ENCODE measurements at regions not wholly inside any gene's neighbourhood (a gene's known extent, or its start where the extent isn't known, plus 50 kb on each side); places are given as distances from the start of the nearest gene placed in this dataset.

DNA sequence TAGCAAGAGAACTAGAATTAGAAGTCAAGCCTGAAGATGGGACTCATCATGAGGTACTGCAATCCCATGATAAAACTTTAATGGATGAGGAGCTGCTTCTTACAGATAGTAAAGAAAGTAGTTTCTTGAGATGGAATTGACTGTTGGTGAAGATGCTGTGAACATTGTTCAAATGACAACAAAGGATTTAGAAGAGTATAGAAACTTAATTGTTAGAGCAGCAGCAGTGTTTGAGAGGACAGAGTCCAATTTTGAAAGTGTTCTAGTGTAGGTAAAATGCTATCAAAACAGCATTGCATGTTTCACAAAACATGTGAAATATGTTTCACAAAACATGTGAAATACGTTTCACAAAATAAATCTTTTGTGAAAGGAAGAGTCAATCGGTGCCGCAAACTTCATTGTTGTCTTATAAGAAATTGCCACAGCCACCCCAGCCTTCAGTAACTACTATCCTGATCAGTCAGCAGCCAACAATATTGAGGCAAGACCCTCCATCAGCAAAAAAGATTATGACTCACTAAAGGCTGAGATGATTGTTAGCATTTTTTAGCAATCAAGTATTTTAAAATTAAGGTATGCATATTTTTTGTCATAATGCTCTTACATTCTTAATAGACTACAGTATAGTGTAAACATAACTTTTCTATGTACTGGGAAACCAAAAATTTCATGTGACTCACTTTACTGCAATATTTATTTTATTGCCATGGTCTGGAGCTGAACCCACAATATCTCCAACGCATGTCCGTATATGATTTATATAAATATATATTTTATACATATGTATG is 173.4 kb upstream of the BMP4 start:
- no peak for DNase-seq (ENCODE audit: low spot score)

DNA sequence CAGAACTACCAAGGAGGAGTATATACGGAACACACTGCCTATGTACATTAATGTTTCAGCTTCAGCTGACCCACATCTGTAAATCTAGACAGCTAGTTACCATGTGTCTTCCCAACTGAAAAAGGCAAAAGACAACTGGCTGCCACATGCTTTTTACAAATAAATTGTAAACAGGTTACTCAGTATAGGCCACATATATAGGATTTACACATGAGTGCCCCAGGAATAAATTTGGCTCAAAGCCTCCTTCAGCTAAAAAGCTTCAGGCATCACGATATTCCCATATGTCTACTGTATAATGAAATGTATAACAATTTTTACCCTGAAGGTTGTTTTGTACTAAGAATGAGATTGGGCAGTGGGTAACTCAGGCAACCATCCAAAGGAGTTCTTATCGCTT is 175.9 kb upstream of the BMP4 start:
- no peak for DNase-seq (ENCODE audit: low spot score)

DNA sequence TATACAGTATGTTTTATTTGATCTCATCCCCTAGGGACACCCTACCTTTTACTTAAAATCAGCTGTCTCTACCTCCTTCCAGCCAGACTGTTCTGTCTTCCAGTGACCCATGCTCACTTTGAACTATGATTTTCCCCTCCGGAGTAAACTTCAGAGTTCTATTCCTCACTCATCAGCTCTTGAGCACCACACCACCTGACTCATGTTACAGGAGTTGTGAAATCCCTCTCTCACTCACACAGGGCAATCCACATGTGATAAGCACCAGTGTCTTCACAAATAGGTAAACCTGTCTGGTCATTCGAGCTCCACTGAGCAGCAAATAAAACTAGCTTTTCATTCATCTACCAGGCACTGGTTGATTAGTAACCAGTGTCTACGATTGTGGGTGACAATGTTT is 177.3 kb upstream of the BMP4 start:
- DNase-seq (ENCODE audit: low spot score), result no peak

DNA sequence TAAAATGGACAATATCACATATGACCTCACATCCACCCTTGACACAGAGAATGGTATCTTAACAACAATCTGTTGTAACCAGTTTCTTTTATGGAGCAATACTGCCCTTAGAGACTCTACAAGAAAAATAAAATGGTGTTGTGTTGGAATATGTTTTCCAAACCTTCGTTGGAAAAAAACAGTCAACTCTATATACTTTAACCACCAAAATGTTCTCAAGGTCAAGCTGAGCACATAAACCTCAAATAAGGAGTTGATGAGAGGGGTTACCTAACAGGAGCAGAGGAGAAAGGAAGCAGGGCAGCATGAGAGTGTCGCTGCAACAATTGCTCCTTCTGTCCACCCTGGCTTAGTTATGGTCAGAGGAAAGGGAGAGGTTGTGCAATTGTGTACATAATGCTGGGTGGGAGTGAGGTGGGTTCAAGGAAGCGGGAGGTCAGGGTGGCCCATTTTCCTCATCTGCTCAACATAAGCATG is 179.2 kb upstream of the BMP4 start:
- no peak for DNase-seq (ENCODE audit: low spot score)

DNA sequence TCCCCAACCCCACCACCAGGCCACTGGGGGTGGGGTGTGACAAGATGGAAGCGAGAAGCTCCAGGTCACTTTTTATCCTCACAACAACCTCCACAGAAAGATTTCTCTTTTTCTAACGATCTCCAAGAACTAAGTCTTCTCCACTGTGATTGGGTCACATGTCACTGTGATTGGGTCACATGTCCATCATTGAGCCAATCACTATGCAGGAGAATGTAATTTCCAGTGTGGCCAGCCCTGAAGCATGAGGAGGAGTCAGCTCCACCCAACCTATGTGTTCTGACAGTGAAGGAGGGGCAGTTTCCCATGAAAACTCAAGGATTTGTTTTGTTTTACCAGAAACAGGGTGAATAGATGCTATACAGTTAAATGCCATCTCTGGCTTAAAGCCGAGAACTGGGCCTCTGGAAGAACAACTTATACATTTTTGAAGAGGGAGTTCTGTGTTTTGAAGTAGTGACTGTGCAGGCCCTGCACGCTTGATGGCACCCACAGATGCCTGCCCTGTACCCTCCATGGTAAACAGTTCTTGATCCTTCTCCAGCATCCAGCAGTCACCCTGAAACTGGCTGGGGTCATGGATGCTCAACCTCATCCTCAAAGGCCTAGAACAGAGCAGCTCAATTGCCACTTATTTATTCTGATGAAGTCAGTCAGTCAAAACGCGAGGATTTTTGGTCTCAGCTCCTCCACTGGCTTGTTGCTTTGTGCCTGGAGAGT is 180.4 kb upstream of the BMP4 start:
- DNase-seq (ENCODE audit: low spot score), result no peak

DNA sequence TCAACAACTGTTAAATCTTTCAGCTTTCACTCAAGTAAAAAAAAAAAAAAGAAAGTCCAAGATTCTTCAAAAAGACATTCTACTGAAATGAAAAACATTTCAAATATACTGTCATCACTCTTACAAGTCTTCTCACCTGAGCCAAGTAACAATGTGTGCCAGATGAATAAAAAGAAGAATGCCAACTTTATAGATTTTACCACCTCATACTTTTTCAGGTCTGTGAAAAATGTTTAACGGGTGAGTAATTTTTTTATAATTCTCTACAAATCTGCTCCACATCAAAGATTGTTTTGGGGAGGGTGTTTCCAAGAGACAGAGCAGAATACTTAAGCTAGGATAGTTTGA is 181.0 kb upstream of the BMP4 start:
- DNase-seq (ENCODE audit: low spot score), result no peak

DNA sequence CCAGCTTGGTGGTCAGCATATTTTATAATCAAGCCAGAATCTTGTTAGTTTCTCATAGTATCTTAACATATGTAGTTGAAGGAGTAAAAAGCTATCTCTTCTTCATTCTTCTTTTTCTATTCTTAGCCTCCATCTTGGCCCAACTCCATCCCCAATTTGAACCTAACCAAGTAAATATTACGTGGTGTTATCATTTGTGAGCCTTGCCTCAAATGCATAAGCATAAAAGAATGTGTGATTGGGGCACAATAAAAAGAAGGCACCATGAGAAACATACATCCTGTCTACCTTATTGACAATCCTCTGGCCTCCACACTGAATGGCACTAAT is 181.4 kb upstream of the BMP4 start:
- DNase-seq (ENCODE audit: low spot score), result no peak

DNA sequence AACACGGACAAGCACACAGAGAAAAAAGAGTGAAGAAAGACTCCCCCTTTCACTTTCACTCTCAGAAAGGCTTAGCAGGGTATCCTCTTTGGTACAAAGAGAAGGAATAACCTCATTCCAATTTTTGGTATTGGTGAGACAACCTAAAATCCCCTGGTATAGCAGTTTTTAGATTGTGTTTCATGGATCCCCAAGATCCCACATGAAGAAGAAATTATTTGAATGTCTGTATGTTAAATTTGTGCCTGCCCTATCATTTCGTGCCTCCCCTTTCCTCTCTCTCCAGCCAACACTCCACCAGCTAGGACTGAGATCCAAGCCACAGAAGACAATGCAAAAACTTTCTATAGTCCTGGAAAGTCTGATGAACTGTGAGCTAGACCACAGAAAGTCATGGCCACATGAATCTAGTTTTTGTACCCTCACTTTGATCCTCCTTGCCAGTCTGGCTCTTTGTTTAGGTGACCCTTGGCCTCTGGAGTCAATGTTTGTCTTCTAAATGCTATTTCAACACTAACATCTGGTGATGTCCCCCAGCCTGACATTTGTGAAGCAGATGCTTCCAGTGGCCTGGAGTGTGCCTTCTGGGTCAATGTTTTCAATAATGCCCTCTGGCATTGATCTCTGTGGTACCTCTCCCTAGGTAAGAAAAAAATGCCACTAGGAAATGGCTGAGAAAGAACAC is 181.9 kb upstream of the BMP4 start:
- DNase-seq (ENCODE audit: low spot score), result no peak

DNA sequence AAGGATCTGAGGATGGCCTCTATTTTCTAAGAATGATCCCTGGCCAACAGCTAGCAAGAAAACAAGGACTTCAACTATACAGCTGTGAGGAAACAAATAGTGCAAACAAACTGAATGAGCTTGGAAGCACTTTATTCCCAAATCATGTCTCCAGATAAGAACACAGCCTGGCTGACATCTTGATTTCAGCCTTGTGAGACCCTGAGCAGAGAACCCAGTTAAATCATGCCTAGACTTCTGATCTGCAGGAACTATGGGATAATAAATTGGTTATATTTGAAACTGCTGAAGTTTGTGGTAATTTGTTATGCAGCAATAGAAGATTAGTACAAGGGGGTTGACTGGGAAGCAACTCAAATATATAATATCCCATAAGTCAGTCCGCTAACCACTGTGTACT is 183.9 kb upstream of the BMP4 start:
- DNase-seq (ENCODE audit: low spot score), result no peak

DNA sequence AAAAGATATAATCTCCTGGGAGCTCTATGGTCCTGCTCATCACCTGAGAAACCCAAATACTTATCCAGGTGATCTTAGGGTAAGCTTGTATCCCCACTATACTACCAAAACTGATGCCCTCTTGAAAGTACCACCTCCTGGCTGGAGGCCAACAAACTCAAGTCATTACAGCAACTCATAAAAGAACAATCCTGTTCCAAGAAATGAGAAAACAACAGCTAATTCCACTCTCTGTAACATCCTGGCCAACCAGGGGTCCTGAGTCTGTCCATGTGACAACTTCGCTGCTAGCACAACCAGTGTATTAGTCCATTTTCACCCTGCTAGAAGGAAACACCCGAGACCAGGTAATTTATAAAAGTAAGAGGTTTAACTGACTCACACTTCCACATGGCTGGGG is 190.0 kb upstream of the BMP4 start:
- DNase-seq (ENCODE audit: low spot score), result no peak

DNA sequence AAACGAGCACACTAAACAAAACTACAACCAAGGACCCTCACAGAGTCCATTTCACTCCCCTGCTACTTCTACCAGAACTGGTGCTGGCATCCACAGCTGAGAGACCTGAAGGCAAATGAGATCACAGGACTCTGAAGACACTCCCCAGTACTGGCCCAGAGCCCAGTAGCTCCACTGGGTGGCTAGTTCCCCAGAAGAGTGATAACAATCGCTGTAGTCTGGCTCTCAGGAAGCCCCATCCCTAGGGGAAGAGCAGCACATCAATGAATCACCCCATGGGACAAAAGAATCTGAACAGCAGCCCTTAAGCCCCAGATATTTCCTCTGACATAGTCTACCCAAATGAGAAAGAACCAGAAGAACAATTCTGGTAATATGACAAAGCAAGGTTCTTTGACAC is 190.7 kb upstream of the BMP4 start:
- no peak for DNase-seq (ENCODE audit: low spot score)

DNA sequence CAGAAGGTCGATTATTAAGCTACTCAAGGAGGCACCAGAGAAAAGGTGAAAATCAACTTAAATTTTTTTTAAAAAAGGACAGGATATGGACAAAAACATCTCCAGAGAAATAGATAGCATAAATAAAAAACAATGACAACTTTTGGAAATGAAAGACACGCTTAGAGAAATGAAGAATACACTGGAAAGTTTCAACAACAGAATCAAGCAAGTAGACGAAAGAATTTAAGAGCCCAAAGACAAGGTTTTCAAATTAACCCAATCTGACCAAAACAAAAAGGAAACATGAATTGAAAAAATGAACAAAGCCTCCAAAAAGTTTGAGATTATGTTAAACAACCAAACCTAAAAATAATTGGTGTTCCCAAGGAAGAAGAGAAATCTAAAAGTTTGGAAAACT is 191.1 kb upstream of the BMP4 start:
- DNase-seq (ENCODE audit: low spot score), result no peak

DNA sequence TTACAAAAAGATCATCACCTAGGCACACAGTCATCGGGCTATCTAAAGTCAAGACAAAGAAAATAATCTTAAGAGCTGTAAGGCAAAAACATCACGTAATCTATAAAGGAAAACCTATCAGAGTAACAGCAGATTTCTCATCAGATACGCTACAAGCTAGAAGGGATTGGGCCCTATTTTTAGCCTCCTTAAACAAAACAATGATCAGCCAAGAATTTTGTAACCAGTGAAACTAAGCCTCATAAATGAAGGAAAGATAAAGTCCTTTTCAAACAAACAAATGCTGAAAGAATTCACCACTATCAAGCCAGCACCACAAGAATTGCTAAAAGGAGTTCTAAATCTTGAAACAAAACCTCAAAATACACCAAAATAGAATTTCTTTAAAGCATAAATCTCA is 191.6 kb upstream of the BMP4 start:
- DNase-seq (ENCODE audit: low spot score), result no peak

DNA sequence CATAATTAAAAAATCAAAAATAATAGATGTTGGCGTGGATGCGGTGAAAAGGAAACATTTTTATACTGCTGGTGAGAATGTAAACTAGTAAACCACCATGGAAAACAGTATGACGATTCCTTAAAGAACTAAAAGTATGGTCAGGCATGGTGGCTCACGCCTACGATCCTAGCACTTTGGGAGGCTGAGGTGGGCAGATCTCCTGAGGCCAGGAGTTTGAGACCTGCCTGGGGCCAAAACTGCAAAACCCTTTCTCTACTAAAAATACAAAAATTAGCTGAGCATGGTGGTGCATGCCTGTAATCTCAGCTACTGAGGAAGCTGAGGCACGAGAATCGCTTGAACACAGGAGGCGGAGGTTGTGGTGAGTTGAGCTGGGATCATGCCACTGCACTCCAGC is 195.7 kb upstream of the BMP4 start:
- no peak for DNase-seq (ENCODE audit: low spot score)

DNA sequence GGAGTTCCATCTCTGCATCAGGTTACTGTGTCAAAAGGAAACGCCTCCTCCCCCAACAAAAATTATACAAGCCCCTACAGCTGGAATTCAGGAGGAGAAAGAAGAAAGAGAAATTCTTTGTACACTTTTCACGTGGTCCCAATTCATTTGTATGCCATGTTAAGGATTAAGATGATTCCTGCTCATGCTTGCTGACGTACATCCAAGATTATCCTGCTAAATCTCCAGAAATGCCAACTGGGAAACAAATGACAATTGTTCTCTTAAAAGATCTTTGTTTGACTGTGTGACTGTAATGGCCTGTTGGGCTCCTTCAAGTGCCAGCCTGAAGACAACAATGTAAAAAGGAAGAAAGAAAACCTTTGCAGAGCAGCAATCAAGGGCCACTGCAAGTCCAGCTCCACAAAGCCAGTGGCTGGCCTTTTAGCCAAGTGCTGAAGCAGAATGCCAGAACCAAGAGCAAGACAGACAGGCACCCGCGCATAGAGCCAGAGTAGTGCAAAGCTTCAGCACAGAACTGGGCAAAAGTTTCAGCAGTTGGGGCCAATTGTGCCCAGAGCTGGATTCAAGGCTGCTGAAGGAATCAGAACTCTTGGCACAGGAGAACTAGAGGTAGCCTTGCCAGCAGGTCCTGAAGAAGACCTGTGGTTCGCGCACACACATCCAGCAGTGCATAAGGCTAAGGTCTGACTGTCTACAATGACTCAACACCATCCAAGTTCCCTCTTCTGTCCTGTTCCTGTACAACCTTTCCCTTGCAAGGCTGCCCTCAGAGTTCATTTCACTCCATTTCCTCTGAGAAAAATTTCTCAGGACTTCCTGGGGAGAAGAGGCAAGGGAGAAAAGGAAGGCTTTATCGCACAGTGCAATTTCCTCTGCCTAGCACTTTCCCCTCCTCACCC is 209.7 kb upstream of the BMP4 start:
- no peak for DNase-seq (ENCODE audit: low spot score)

DNA sequence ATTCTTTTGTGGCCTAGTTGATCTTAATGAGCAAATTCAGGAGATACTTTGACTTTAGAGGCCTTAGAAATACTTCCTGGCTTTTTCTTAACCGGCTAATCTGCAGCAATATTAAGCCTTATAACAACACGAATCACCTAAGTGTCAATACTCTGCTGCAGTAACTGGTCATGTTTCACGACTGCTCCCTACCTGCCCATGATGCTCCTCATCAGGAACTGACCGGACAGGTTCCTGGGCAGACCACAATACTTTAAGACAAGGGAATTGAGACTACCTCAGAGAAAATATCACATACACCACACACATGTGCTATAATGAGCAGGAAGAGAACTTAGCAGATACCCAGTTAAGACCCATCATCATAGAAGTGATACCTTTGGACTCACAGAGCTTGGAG is 211.9 kb upstream of the BMP4 start:
- no peak for DNase-seq (ENCODE audit: low spot score)

DNA sequence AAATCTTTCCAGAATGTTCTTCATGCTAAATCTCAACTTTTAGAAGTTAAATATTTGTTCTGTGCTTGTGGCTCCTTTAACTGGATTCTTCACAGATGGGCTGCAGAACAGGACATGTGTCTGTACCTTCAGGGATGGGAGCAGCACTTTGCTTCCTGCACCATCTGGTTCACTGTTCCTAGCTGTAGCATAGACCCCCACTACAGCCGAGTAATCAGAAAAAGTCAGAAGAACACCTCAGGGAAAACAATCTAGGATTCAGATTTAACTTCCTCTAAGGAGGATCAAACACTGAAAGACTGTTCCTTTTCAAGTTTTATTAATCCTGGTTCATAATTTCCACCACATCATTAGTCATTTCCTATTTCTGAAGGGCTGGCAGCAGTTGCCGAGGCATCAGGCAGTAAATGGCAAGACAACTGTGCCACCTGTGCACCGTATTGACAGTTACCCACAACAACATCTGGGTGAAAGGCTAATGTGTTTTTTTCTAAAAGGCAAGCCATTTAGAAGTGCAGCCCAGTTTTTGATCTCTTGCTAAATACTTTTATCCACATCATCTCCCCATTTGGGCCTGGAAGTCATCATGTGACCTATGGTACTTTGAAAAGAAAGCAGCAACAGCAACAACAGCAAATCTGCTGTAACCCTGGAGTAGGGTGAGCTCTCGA is 212.8 kb upstream of the BMP4 start:
- DNase-seq (ENCODE audit: low spot score), result no peak

DNA sequence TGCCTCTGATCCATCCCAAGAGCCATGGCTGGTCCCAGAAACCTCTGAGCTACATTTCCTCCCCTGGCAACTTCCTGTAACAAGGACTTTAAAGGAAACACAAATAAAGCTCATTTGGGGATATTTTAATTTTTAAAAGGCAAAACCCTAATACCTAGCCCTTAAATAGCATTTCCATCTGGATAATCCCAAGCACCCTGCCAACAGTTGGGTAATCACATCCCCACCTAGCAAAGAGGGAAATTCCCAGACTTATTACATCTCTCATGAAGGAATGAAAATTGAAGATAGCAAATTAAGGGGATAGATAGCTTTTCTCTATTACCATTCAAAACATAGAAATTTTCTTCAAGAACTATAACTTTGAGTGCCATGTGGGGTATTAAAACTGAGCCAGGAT is 213.7 kb upstream of the BMP4 start:
- DNase-seq (ENCODE audit: low spot score), result no peak

DNA sequence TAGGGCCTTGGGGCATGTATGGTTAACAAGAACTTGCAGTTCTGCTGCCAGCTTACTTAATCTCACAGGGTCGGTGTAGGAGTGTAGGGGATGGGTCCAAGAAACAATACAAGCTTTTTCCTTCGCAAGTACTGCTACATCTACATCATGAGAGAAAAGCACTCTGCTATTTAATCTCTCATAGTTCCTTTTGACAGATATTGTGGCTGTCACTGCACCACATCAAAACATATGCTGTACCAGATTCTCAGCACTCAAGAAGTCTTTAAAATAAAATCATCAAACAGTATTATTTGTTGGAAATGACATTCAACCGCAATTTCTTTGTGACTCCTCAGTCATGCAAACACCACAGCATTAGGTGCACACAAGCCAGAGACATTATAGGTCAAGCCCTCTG is 215.5 kb upstream of the BMP4 start:
- no peak for DNase-seq (ENCODE audit: low spot score)

DNA sequence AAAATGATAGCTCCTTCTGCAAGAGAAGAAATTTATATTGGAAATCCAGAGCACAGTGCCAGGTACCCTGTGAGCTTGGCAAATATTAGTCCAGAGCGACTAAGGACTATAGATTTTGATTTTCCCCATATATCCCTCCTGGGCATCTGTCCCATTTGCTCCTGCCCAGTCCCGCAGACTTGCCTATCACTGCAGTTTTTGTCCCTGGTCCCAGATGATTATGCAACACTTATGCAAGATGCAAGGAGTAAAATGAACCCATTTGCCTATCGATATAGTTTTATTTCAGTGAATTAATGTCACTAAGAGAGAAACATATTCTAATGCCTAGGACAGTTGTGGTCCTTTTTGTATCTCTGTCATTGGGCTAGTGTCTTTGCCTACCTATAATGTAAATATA is 215.9 kb upstream of the BMP4 start:
- DNase-seq (ENCODE audit: low spot score), result no peak

DNA sequence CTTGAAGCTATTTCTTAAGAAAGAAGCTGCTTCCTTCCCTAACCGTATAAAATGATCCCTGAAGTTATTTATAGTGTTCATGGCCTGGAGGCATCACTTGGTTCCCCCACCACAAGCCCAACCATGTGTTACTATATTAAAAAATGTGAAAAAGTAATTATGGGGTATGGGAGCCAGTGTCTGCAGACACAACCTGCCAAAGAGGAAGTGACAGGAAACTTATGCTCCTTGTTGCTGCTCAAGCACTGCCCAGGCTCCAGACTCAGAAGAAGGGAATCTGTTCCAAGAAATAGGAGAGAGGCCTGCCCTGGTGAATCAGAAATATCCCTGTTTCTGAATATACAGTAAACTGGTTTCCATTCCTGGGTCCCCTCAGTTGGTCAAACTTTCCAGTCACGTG is 217.2 kb upstream of the BMP4 start:
- DNase-seq (ENCODE audit: low spot score), result no peak

DNA sequence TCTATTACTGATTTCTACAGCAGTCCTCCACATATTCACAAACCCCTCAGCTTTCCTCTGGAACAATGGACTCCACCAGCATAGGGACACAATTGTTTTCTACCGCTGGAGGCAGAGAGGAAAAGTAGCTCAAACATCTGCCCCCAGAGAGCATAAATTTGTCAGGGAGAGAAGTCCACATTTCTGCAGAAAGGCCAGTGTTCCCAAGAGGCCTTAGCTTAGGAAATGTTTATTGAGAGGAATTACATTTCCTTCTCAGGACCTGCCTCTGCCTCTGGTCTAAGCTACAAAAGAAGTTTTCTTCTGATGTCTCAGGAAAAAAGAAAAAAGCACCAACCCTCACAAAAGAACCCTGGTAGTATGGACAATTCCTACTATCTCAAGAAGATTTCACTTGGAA is 217.8 kb upstream of the BMP4 start:
- no peak for DNase-seq (ENCODE audit: low spot score)

Data from hematopoietic multipotent progenitor cell treated with erythropoietin and hydrocortisone succinate and interleukin-3 and kit ligand, for 17 days (in vitro differentiated cells).